ENCODE measurements at regions not wholly inside any gene's neighbourhood (a gene's known extent, or its start where the extent isn't known, plus 50 kb on each side); places are given as distances from the start of the nearest gene placed in this dataset.

GRCh38 chr13:40468227-40468838, 198.1 kb downstream of the FOXO1 start:
- in situ Hi-C loops (cut with HindIII; ENCODE audit: low pct_unique_long_range_greater_than_20kb, low sequenced_read_pairs), result no loop called here
- no peak for DNase-seq (ENCODE audit: low read depth, low spot score)

GRCh38 chr13:40469581-40470310, 196.7 kb downstream of the FOXO1 start:
- in situ Hi-C loops (cut with HindIII; ENCODE audit: low pct_unique_long_range_greater_than_20kb, low sequenced_read_pairs), result no loop called here
- DNase-seq (ENCODE audit: low read depth, low spot score), result no peak

GRCh38 chr13:40470660-40471059, 195.8 kb downstream of the FOXO1 start:
- in situ Hi-C loops (cut with HindIII; ENCODE audit: low pct_unique_long_range_greater_than_20kb, low sequenced_read_pairs), result no loop called here
- no peak for DNase-seq (ENCODE audit: low read depth, low spot score)

GRCh38 chr13:40471076-40471475, 195.4 kb downstream of the FOXO1 start:
- no peak for DNase-seq (ENCODE audit: low read depth, low spot score)
- in situ Hi-C loops (cut with HindIII; ENCODE audit: low pct_unique_long_range_greater_than_20kb, low sequenced_read_pairs), result no loop called here

- in situ Hi-C loops (cut with HindIII; ENCODE audit: low pct_unique_long_range_greater_than_20kb, low sequenced_read_pairs), result no loop called here
- DNase-seq (ENCODE audit: low read depth, low spot score), result no peak
Measured at GRCh38 chr13:40471911-40472310, 194.5 kb downstream of the FOXO1 start.

GRCh38 chr13:40472427-40473220, 193.8 kb downstream of the FOXO1 start:
- DNase-seq (ENCODE audit: low read depth, low spot score), result no peak
- in situ Hi-C loops (cut with HindIII; ENCODE audit: low pct_unique_long_range_greater_than_20kb, low sequenced_read_pairs), result no loop called here

GRCh38 chr13:40475617-40476016, 190.8 kb downstream of the FOXO1 start:
- in situ Hi-C loops (cut with HindIII; ENCODE audit: low pct_unique_long_range_greater_than_20kb, low sequenced_read_pairs), result no loop called here
- DNase-seq (ENCODE audit: low read depth, low spot score), result no peak

- in situ Hi-C loops (cut with HindIII; ENCODE audit: low pct_unique_long_range_greater_than_20kb, low sequenced_read_pairs), result no loop called here
Measured at GRCh38 chr13:40476175-40476958, 190.1 kb downstream of the FOXO1 start.

GRCh38 chr13:40477623-40478608, 188.5 kb downstream of the FOXO1 start:
- in situ Hi-C loops (cut with HindIII; ENCODE audit: low pct_unique_long_range_greater_than_20kb, low sequenced_read_pairs), result no loop called here
- no peak for DNase-seq (ENCODE audit: low read depth, low spot score)

More at GRCh38 chr13:40476175-40476958, 190.1 kb downstream of the FOXO1 start:
- DNase-seq (ENCODE audit: low read depth, low spot score), result peak; percentile 35

- no peak for DNase-seq (ENCODE audit: low read depth, low spot score)
- in situ Hi-C loops (cut with HindIII; ENCODE audit: low pct_unique_long_range_greater_than_20kb, low sequenced_read_pairs), result no loop called here
Measured at GRCh38 chr13:40478775-40479174, 187.7 kb downstream of the FOXO1 start.

- no peak for DNase-seq (ENCODE audit: low read depth, low spot score)
- in situ Hi-C loops (cut with HindIII; ENCODE audit: low pct_unique_long_range_greater_than_20kb, low sequenced_read_pairs), result no loop called here
Measured at GRCh38 chr13:40479196-40479845, 187.1 kb downstream of the FOXO1 start.

- in situ Hi-C loops (cut with HindIII; ENCODE audit: low pct_unique_long_range_greater_than_20kb, low sequenced_read_pairs), result no loop called here
- no peak for DNase-seq (ENCODE audit: low read depth, low spot score)
Measured at GRCh38 chr13:40480012-40480914, 186.2 kb downstream of the FOXO1 start.

GRCh38 chr13:40480915-40481516, 185.4 kb downstream of the FOXO1 start:
- in situ Hi-C loops (cut with HindIII; ENCODE audit: low pct_unique_long_range_greater_than_20kb, low sequenced_read_pairs), result no loop called here
- DNase-seq (ENCODE audit: low read depth, low spot score), result no peak

GRCh38 chr13:40483601-40484000, 182.8 kb downstream of the FOXO1 start:
- DNase-seq (ENCODE audit: low read depth, low spot score), result no peak
- in situ Hi-C loops (cut with HindIII; ENCODE audit: low pct_unique_long_range_greater_than_20kb, low sequenced_read_pairs), result no loop called here

GRCh38 chr13:40484101-40484800, 182.2 kb downstream of the FOXO1 start:
- in situ Hi-C loops (cut with HindIII; ENCODE audit: low pct_unique_long_range_greater_than_20kb, low sequenced_read_pairs), result no loop called here
- DNase-seq (ENCODE audit: low read depth, low spot score), result no peak

Data from SK-MEL-5 (cell line).